OCI-LY7 (cell line): ENCODE measurements at regions not wholly inside any gene's neighbourhood (a gene's known extent, or its start where the extent isn't known, plus 50 kb on each side); places are given as distances from the start of the nearest gene placed in this dataset.

Experiments
- CTCF ChIP-seq: fragments of 200-600 bp; sonication (generic); conservative IDR thresholded peaks from 2 replicates; pipeline ENCODE4 v1.5.1; 2014; ENCODE audit warnings: mild to moderate bottlenecking, antibody characterized with exemption, low read length, moderate library complexity, mixed read lengths
- EZH2phosphoT487 ChIP-seq: fragments of 200-600 bp; sonication (generic); IDR thresholded peaks from 2 replicates; pipeline ENCODE4 v1.6.1; 2018; ENCODE audit warnings: low read depth, borderline replicate concordance, mild to moderate bottlenecking, mixed run types, antibody characterized with exemption, low read length, moderate library complexity, mixed read lengths

GRCh38 chr13:68185444-68186141 lies 955.5 kb upstream of the PCDH9 start:
- TF ChIP-seq CTCF (no peak), EZH2phosphoT487 (no peak)
